ENCODE measurements at regions not wholly inside any gene's neighbourhood (a gene's known extent, or its start where the extent isn't known, plus 50 kb on each side); places are given as distances from the start of the nearest gene placed in this dataset.
A peak's percentile ranks its signal among the peaks of the same experiment; 100 is the strongest.

DNA sequence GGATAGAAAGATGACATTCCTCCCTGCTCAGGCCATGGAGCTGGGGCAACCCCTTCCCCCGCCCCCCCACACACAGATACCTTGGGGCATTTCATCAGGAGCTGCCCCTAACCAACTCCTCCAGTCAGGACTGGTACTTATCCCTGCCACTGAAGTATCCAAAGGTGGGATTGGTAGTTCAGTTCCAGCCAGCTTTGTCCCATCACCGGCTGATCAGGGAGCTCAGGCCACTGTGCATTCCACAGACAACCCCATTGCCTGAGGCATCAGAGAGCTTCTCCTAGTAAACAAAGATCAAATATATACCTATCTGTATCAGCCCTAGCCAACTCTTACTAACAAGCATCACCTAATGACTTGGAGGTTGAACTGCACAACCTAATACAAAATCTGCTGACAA, 218.2 kb upstream of the FMR1 start:
- no peak for FAIRE-seq
- no peak for DNase-seq (ENCODE audit: low spot score)

- DNase-seq (ENCODE audit: low spot score) (no peak), FAIRE-seq (no peak)
Observed at GRCh38 chrX:147699061-147699460, 212.7 kb upstream of the FMR1 start.

DNA sequence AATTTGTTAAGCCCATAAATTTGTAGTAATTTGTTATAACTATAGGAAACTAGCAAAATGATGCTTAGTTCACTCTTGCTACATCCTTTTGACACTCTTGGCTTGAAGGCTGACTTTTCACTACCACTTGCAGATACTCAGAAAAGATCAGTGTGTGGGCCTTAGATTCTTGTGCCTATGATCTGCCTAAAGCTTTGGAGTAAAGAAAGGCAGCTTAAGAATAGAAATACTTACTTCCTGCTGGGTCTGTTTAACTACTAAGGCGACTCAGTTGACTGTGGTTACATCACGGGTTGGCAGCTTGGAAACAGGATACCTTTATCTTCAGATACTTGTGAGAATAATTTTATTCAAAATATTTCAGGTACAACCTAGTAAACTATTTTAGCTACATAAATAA, 201.4 kb upstream of the FMR1 start:
- no peak for FAIRE-seq
- no peak for DNase-seq (ENCODE audit: low spot score)

GRCh38 chrX:147733369-147733768, 178.3 kb upstream of the FMR1 start:
- DNase-seq (ENCODE audit: low spot score), result no peak
- FAIRE-seq, result no peak

DNA sequence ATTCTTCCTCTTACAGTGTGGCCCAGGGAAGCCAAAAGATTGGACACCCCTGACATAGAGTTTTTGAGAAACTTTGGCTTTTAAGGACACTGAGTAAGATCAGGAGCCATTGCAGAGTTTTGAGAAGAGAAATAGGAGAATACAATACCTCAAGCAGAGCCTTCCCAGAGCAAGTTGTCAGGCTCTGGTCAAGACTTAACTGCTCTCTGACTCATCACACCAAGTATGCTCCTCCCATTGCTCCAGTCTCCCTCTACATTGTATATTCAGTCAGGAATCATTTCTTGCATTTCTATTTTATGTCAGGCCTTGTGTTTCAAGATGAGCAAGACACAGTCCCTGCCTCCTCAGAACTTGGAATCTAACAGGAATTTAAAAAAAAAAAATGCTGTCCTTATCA, 176.4 kb upstream of the FMR1 start:
- DNase-seq (ENCODE audit: low spot score), result no peak
- no peak for FAIRE-seq

DNA sequence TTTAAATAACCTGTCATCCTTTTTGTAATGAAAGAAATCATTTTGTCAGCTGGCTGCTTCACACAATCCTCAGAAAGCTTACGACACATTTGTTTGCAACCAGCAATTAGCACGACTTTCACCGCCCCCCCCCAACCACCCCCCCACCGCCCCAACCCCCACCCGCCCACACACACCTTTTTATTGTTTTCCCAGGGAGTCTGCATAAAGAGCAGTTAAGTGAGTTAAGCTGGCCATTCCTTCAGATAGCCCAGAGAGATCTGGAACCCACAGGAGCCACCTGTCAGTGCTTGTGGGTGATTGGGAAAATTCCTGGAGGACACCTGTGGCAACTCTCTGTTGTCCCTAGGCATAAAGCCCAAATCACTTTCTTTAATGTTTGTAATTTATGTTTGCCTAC, 175.7 kb upstream of the FMR1 start:
- no peak for FAIRE-seq
- no peak for DNase-seq (ENCODE audit: low spot score)

GRCh38 chrX:147737690-147738089, 174.0 kb upstream of the FMR1 start:
- no peak for FAIRE-seq
- no peak for DNase-seq (ENCODE audit: low spot score)

DNA sequence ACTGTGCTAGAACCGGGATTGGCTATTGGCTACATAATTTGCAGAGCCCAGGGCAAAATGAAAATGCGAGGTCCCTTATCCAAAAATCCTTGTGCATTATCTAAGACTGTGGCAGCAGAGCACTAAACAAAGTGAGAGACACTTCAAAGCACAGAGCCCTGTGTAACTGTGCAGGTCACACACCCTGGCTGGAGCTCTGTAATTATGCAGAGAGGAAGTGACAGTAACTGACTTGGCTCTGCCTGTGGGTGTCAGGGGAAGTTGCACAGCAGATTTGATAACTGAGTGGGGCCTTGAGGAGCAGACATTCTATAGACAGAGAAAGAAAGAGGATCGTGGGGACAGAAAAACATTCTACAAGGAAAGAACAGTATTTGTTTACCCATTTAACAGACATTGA, 173.5 kb upstream of the FMR1 start:
- no peak for FAIRE-seq
- no peak for DNase-seq (ENCODE audit: low spot score)

DNA sequence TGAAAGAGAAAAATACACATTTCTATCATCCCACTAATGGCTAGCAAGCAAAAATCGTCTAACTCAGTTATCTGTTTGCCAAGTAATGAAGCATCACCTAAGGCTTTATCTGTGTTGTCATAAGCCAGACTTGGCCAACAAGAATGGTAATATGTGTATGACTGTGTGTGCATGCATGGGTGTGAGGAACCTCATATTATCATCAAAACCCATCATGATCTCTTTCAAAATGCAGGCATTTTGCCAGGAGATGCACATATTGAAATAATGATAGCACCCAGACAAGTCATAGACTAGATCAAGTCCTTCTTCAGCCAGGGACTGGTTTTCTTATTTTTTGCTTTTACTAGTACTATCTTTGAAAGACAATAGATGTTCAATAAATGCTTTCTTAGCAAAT, 172.5 kb upstream of the FMR1 start:
- DNase-seq (ENCODE audit: low spot score), result no peak
- FAIRE-seq, result no peak

- DNase-seq (ENCODE audit: low spot score) (no peak), FAIRE-seq (no peak)
Observed at GRCh38 chrX:147741776-147742175, 169.9 kb upstream of the FMR1 start.

DNA sequence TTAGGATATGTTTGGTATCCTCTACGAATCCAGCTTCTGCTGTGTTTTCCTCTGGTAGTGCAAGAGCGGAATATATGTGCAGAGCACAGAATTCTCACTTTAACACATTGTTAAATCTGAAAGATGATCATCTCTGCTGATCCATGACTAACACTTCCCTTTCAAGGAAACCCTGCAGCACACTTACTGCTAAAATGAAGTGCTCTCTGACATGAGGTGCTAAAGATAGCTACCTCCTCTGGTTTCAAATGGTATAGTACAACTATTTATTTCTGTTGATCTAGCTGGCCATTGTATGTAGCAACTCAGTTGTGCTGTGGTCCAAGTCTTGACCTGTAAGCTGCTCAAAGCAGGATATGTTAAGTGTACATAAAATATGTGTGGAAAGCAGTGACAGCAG, 162.4 kb upstream of the FMR1 start:
- no peak for DNase-seq (ENCODE audit: low spot score)
- no peak for FAIRE-seq

DNA sequence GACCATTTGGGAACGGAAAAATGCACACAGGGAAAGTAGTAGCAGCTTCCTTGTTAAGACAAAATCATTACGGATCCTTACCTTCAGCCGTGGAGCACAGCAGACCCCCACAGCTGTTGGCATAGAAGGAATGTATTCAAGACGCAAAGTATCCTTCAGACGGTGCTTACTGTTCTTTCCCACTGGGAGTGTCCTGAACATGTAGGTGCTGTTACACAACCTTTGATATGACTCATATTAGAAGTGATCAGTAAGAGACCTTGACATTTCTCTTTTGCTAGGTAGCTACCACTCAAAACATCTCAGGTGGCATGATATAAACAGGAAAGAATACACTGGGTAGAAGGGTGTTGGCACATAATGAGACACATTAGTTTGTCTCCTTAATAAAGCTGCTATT, 154.0 kb upstream of the FMR1 start:
- DNase-seq (ENCODE audit: low spot score), result no peak
- FAIRE-seq, result no peak

GRCh38 chrX:147763131-147763530, 148.6 kb upstream of the FMR1 start:
- DNase-seq (ENCODE audit: low spot score) (no peak), FAIRE-seq (no peak)

DNA sequence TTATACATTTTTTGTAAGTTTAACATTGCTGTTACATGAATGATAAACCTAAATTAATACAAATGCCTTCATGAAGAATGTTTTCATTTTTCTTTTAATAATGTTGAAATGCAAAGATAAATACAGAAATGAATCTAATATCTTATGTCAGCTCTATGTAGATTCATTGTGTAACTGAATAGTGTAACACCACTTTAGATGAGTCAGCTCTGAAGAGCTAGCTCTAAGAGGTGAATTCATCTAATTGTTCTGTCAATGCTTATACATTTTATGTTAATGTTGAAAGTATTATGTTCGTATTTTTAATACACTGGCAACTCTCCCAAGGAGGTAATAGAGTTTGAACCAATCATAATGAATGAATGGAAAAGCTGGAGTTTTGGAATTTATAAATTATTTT, 146.9 kb upstream of the FMR1 start:
- DNase-seq (ENCODE audit: low spot score), result no peak
- FAIRE-seq, result no peak

DNA sequence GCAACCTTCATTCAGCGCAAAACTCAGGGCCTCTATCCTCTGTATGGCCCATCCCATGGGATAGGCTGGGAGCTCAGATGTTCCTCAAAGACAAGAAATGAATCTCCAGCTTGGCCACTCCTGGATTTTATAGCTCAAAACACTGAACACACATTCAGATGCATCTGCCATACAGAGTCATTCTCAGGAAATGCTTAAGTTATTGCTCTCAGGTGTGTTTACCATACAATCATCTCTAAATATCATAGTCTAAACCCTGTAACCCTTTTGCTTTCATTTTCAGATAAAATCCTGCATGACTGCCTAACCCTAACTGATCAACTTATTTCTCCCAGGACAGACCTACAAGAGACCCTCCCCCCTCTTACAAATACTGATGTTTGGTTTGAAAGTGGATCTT, 140.9 kb upstream of the FMR1 start:
- FAIRE-seq (no peak), DNase-seq (ENCODE audit: low spot score) (no peak)

- FAIRE-seq, result no peak
- DNase-seq (ENCODE audit: low spot score), result no peak
Observed at GRCh38 chrX:147776988-147777387, 134.7 kb upstream of the FMR1 start.

DNA sequence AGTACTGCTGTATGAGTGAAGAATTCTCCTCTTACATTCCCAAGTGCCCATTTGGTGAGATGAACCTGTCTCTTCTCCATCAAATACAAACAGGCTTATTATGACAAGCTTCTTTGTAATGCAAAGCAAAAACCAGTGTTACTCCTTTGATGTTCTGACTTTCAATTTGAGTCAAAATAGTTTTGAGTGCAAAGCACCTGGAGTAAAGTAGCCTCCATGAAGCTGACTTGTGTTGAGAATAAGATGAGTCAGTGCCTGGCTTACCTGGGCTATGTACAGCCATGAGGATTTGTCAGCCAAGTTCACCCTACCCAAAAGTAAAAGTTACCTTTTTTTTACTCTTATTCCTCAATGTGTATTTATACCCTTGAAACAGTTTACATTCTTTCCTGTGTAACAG, 132.5 kb upstream of the FMR1 start:
- no peak for FAIRE-seq
- DNase-seq (ENCODE audit: low spot score), result no peak

GRCh38 chrX:147781844-147782243, 129.9 kb upstream of the FMR1 start:
- no peak for FAIRE-seq

GRCh38 chrX:147788641-147789350, 122.9 kb upstream of the FMR1 start:
- FAIRE-seq (no peak), DNase-seq (ENCODE audit: low spot score) (no peak)

More at GRCh38 chrX:147781844-147782243, 129.9 kb upstream of the FMR1 start:
- DNase-seq (ENCODE audit: low spot score), result no peak

- FAIRE-seq (no peak), DNase-seq (ENCODE audit: low spot score) (no peak)
Observed at GRCh38 chrX:147800663-147801062, 111.1 kb upstream of the FMR1 start.

GRCh38 chrX:147803948-147804347, 107.8 kb upstream of the FMR1 start:
- FAIRE-seq (no peak), DNase-seq (ENCODE audit: low spot score) (peak; percentile 5)

- FAIRE-seq (no peak), DNase-seq (ENCODE audit: low spot score) (no peak)
Observed at GRCh38 chrX:147811803-147812202, 99.9 kb upstream of the FMR1 start.

GRCh38 chrX:147827070-147827469, 84.6 kb upstream of the FMR1 start:
- no peak for DNase-seq (ENCODE audit: low spot score)
- no peak for FAIRE-seq

DNA sequence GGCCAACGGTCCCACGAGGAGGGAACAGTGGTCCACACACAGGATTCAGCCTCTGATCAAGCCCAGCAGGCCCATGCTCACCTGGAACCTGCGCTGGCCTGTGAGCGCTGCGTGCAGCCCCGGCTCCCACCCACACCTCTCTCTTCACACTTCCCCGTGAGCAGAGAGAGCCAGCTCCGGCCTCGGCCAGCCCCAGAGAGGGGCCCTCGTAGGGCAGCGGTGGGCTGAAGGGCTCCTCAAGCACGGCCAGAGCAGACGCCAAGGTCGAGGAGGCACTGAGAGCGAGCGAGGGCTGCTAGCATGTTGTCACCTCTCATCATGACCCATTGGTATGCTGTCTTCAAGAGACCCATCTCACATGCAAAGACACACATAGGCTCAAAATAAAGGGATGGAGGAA, 83.0 kb upstream of the FMR1 start:
- no peak for FAIRE-seq
- no peak for DNase-seq (ENCODE audit: low spot score)

All from RCC 7860 (cell line).